ENCODE measurements at regions not wholly inside any gene's neighbourhood (a gene's known extent, or its start where the extent isn't known, plus 50 kb on each side); places are given as distances from the start of the nearest gene placed in this dataset.
"Not testable (repeated sequence)": the region's sequence is repeated elsewhere in the genome, so short reads cannot be mapped to it uniquely, and the experiment has no call there.

DNA sequence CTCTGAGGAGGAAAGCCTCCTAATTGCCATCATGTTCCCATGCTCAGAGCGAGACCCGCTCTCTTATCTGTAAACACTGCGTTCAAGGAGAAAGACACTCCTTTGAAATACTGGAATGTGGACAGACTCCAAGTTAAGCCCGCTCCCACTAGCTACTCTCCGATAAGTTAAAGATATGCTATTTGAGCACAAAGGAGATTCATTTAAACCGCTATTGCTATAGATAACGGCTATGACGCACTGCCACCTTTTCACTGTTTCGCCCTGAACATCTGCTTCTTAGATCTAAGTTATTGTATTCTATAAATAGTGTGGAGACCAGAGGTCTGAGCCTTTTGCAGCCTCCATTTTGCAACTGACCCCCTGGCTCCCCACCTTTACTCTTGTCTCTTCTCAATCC, 82.3 kb downstream of the GPX5 start:
- Mint-ChIP-seq H3K27me3 (peaks cover 77% of the 10 kb centered on the region), H3K4me1 (ENCODE audit: low read depth) (peaks cover 6% of the 10 kb centered on the region), H3K27ac (no peak overlapping the region), H3K36me3 (ENCODE audit: low read depth) (no peaks in the 10 kb centered on the region), H3K4me3 (no peak overlapping the region), H3K9me3 (no peaks in the 10 kb centered on the region)
- DNase-seq = no peak

DNA sequence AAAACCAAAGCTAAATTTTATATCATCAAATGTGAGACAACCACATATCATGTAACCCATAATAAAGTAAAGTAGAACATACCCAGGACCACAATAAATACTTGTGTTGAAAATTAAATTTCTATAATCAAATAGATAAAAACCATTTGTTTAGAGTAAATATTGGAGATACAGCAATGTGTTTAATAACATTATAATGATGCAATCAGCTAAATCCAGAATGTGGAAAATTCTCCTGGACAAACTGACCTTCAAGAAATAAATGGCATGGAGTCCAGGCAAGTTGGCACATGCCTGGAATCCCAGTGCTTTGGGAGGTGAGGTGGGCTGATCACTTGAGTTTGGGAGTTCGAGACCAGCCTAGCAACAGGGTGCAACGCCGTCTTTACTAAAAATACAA, 84.0 kb downstream of the GPX5 start:
- peaks cover 82% of the 10 kb centered on the region for H3K27me3 Mint-ChIP-seq
- H3K27ac Mint-ChIP-seq = no peak overlapping the region
- peaks cover 6% of the 10 kb centered on the region for H3K4me1 Mint-ChIP-seq (ENCODE audit: low read depth)
- no peak overlapping the region for H3K4me3 Mint-ChIP-seq
- no peak for DNase-seq
- H3K36me3 Mint-ChIP-seq (ENCODE audit: low read depth) = no peaks in the 10 kb centered on the region
- H3K9me3 Mint-ChIP-seq = no peaks in the 10 kb centered on the region

DNA sequence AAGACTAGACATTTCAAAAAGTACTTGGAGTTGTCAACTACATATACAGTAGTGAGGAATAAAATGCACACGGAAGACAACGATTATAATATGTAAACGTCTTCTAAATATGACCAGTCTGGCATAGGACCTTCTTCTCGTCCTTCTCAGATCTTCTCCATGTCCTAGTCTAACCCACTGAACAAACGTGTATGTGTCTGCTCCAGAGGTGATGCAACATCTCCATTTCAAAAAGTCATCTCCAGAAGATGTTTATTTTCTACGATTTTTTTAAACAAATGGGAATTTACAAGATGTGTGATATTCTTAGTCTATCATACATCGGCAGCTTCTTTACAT, 89.9 kb downstream of the GPX5 start:
- Mint-ChIP-seq H3K4me1 (ENCODE audit: low read depth) (no peaks in the 10 kb centered on the region), H3K27me3 (peaks cover 82% of the 10 kb centered on the region), H3K36me3 (ENCODE audit: low read depth) (no peaks in the 10 kb centered on the region), H3K27ac (no peak overlapping the region), H3K9me3 (peaks cover 5% of the 10 kb centered on the region), H3K4me3 (no peak overlapping the region)
- no peak for DNase-seq

DNA sequence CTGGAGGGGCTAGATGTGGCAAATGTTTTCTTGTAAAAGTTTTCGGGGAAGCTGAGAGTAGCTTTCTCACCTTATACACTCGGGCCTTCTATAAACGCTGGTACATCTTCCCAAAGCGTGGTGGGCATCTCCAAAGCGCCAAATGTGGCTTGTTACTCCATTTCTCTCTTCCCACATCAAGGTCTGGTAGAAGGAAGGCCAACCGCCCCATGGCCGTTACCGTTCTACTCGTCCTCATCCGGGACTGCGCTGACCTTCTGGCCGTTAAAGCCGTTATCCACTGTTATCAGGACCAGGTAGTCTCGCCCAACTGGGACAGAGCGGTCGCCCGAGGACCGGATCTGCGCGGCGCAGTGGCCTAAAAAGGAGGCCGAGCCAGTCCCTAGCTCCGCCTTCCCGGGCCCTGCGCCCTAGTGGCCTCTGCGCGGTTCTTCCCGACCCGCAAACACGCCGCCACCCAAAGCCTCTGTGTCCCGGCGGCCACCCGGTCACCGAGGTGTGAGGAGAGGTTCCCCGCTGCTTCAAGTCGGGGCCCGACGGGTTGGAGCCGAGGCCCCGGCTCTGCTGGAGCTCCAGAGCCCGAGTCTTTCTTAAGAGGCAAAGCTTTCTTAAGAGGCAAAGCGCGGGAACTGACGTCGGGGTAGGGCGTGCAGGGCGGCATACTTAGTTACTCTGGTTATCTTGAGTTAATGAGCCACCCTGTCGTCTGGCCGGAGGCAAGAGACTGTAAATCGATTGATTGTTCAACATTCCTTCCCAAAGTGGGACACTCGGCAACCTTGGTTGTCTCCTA, 90.5 kb downstream of the GPX5 start:
- Mint-ChIP-seq H3K4me1 (ENCODE audit: low read depth) (peaks cover 2% of the 10 kb centered on the region), H3K36me3 (ENCODE audit: low read depth) (no peaks in the 10 kb centered on the region), H3K9me3 (peaks cover 5% of the 10 kb centered on the region), H3K27ac (no peak overlapping the region), H3K4me3 (no peak overlapping the region), H3K27me3 (peaks cover 85% of the 10 kb centered on the region)
- DNase-seq = no peak

DNA sequence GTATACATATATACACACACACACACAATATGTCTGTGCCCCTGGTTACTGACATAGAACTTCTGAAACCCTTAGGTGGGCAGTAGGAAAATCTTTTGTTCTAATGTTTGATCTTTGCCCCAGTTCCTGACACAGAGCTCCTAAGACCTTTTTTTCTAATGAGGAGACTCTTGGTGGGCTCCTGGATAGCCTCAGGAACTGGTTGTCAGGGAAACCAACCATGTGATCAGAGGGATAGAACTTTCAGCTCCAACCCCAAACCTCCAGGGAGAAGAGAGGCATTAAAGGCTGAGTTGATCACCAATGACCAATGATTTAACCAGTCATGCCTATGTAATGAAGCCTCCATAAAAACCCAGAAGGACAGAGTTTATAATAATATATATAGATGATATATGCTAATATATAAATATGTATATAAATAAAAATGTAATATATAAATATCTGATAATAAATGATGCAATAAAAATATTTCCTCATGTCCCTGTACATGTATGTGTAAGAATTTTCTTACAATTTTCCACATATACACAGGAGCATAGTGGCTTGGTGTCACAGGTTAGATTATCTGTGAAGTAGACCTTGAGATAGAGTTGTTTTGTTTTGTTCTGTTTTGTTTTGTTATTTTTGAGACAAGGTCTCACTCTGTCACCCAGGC, 93.3 kb downstream of the GPX5 start:
- no peak for DNase-seq
- Mint-ChIP-seq H3K36me3 (ENCODE audit: low read depth) (no peaks in the 10 kb centered on the region), H3K4me1 (ENCODE audit: low read depth) (peaks cover 3% of the 10 kb centered on the region), H3K9me3 (peaks cover 8% of the 10 kb centered on the region), H3K27me3 (peaks cover 72% of the 10 kb centered on the region), H3K4me3 (no peak overlapping the region), H3K27ac (no peak overlapping the region)

DNA sequence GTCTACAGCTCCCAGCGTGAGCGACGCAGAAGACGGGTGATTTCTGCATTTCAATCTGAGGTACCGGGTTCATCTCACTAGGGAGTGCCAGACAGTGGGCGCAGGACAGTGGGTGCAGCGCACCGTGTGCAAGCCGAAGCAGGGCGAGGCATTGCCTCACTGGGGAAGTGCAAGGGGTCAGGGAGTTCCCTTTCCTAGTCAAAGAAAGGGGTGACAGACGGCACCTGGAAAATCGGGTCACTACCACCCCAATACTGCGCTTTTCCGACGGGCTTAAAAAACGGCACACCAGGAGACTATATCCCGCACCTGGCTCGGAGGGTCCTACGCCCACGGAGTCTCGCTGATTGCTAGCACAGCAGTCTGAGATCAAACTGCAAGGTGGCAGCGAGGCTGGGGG, 95.6 kb downstream of the GPX5 start:
- not testable (repeated sequence) for H3K9me3 Mint-ChIP-seq; H3K4me3 Mint-ChIP-seq; H3K36me3 Mint-ChIP-seq (ENCODE audit: low read depth); H3K4me1 Mint-ChIP-seq (ENCODE audit: low read depth); DNase-seq; H3K27ac Mint-ChIP-seq
- H3K27me3 Mint-ChIP-seq = peaks cover 50% of the 10 kb centered on the region

DNA sequence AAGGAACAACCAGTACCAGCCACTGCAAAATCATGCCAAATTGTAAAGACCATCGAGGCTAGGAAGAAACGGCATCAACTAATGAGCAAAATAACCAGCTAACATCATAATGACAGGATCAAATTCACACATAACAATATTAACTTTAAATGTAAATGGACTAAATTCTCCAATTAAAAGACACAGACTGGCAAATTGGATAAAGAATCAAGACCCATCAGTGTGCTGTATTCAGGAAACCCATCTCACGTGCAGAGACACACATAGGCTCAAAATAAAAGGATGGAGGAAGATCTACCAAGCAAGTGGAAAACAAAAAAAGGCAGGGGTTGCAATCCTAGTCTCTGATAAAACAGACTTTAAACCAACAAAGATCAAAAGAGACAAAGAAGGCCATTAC, 97.6 kb downstream of the GPX5 start:
- H3K27me3 Mint-ChIP-seq = peaks cover 40% of the 10 kb centered on the region
- H3K9me3 Mint-ChIP-seq; H3K27ac Mint-ChIP-seq; H3K4me1 Mint-ChIP-seq (ENCODE audit: low read depth); H3K36me3 Mint-ChIP-seq (ENCODE audit: low read depth); DNase-seq; H3K4me3 Mint-ChIP-seq: not testable (repeated sequence)

DNA sequence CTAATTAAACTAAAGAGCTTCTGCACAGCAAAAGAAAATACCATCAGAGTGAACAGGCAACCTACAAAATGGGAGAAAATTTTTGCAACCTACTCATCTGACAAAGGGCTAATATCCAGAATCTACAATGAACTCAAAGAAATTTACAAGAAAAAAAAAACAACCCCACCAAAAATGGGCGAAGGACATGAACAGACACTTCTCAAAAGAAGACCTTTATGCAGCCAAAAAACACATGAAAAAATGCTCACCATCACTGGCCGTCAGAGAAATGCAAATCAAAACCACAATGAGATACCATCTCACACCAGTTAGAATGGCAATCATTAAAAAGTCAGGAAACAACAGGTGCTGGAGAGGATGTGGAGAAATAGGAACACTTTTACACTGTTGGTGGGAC, 100.7 kb downstream of the GPX5 start:
- not testable (repeated sequence) for DNase-seq; H3K36me3 Mint-ChIP-seq (ENCODE audit: low read depth); H3K27ac Mint-ChIP-seq; H3K4me3 Mint-ChIP-seq; H3K9me3 Mint-ChIP-seq; H3K4me1 Mint-ChIP-seq (ENCODE audit: low read depth)
- peaks cover 35% of the 10 kb centered on the region for H3K27me3 Mint-ChIP-seq

DNA sequence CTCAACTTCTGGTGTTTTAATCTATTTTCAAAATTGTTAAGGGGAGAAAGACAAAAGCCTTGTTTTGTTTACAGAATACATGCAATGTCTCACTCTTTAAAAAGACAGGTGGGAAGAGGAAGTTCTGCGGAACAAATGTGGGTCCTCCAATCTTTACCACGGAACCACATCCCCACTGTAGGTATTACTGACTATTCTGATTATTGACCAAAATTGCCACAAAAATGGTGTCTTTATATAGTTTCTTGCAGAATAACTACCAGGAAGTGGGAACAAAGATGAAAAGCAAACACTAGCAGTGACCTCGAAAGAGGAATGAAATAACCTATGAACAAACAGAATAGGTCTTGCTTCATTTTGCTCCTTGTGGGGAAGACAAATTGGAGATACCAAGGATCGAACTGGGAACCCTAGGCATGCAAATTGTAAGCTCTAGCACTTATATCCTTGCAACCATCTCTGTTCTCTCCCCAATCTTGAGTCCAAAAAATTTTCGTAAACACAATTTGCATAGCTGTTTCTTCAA, 106.7 kb downstream of the GPX5 start:
- no peak for DNase-seq
- H3K27me3 Mint-ChIP-seq = peaks cover 84% of the 10 kb centered on the region

DNA sequence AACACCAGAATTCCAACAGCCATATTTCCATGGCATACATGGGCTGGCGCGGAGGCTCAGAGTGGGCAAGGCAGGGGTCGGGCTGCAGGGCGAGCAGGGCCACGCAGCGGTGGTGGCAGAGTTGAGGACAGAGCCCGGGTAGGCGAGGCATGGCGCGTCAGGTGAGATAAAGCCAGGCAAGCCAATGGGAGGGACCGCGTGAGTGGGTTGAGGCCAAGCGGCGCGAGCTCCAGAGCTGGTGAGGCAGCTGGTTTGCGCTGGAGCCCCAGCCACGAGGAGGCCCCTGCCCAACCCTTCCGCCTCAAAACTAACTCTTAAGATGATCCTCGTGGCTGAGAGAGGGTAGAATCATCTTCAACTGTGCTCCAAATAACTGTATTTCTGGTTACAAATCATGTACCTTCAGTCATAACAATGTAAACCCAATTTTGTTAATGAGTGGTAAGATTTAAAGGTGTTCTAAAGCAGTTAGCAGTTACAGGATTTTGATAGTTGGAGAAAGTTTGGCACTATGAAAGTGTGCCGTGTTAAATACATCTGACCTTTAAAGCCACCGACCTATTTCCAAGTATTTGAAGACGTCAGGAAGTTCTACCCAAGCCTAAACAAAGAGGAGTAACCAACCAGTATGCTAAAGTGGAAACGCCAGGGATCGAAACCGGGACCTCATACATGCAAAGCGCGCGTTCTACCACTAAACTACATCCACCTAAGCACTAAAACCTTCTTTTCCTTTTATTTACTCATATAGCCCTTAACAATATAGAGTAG, 107.9 kb downstream of the GPX5 start:
- H3K27ac Mint-ChIP-seq = no peak overlapping the region
- H3K27me3 Mint-ChIP-seq = peaks cover 87% of the 10 kb centered on the region
- DNase-seq = no peak
- peaks cover 3% of the 10 kb centered on the region for H3K9me3 Mint-ChIP-seq
- H3K36me3 Mint-ChIP-seq (ENCODE audit: low read depth) = no peaks in the 10 kb centered on the region
- peaks cover 16% of the 10 kb centered on the region for H3K4me1 Mint-ChIP-seq (ENCODE audit: low read depth)
- H3K4me3 Mint-ChIP-seq = no peak overlapping the region

More for the DNA sequence above, 106.7 kb downstream of the GPX5 start:
- peaks cover 3% of the 10 kb centered on the region for H3K9me3 Mint-ChIP-seq
- no peaks in the 10 kb centered on the region for H3K36me3 Mint-ChIP-seq (ENCODE audit: low read depth)
- peaks cover 16% of the 10 kb centered on the region for H3K4me1 Mint-ChIP-seq (ENCODE audit: low read depth)
- H3K27ac Mint-ChIP-seq = no peak overlapping the region
- H3K4me3 Mint-ChIP-seq = no peak overlapping the region

DNA sequence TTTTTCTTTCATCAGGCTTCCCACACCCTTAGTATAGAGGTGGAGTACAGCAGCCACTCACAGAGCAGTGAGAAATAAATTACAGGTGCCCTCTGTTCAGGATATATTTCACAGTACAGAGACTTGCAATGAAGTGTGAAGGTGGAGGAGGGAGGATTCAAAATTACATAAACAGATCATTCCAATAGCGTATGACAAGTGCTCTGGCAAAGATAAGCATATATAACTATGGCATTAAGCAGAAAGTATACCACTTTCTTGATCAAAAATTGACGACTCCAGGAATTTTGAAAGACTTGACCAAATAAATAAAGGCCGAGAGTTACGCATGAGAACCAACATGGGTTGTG, 108.7 kb downstream of the GPX5 start:
- DNase-seq = no peak
- Mint-ChIP-seq H3K9me3 (peaks cover 3% of the 10 kb centered on the region), H3K4me1 (ENCODE audit: low read depth) (peaks cover 16% of the 10 kb centered on the region), H3K4me3 (peak overlapping the region; percentile 48), H3K36me3 (ENCODE audit: low read depth) (no peaks in the 10 kb centered on the region), H3K27me3 (peaks cover 91% of the 10 kb centered on the region), H3K27ac (no peak overlapping the region)

DNA sequence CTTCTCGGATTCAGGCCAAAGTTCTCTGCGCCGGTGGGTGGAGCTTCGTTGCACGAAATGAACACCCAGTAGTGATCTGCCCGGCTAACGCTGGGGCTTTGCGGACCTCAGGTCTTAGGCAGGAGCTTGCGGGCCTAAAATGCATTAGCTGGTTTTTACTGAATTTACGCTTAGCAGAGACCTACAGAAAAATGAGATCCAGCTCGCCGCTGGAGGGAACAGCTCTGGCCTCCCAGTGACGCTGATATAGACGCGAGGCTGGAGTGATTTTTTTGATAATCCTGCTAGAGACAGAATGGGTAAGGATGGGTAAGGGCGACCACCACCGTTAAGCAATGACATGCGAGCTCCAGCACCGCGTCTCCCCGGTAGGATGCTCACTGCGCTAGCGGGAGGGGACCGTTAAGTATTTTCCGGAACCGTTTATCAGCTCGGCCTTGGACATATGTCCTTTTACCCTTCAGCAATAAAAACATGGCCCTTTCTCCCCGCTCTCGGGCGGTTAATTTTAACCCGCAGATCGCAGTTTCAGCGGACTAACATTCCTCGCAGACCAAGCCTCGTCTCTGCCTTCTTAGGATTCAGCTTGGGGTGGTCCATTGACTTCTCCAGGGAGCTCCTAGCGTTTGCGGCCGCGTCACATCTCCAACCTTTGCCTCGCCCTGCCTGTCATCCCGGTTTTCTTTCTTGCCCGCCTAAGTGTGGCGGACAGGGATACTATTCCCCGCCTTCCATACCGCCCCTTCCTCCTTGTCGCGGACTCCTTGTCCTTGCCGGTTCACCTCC, 109.3 kb downstream of the GPX5 start:
- Mint-ChIP-seq H3K27ac (no peak overlapping the region), H3K9me3 (peaks cover 3% of the 10 kb centered on the region), H3K4me1 (ENCODE audit: low read depth) (peaks cover 16% of the 10 kb centered on the region), H3K27me3 (peaks cover 92% of the 10 kb centered on the region), H3K36me3 (ENCODE audit: low read depth) (no peaks in the 10 kb centered on the region), H3K4me3 (peak overlapping the region; percentile 48)
- no peak for DNase-seq

DNA sequence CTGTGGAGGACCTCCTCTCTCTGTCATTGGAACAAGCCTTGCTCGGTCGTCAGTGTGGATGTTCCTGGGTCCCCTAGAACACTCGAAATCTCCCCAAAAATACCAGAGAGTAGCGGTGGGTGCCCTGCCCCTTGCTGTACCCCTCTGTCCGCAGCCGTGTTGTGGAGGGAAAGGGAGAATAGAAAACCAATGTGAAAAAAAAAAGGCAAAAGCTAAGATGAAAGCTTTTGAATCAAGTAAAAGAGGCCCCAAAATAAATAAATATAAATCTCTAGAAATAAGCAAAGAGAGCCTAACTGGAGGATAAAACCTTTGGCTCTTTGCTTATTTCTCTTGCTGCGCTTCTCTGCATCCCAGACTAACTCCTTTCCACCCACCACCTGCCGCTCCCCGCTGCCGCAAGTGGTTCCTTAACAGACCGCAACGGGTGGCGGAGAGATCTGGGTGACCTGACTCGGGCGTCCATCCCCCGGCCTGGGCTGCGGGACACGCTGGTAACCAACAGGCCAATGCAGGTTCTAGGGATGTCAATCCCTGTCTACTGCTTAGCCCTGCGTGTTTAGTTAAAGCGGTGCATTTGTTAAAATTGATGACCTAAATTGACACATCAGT, 110.0 kb downstream of the GPX5 start:
- no peak for DNase-seq
- no peaks in the 10 kb centered on the region for H3K36me3 Mint-ChIP-seq (ENCODE audit: low read depth)
- H3K27ac Mint-ChIP-seq = no peak overlapping the region
- H3K4me3 Mint-ChIP-seq = peak overlapping the region; percentile 48
- H3K27me3 Mint-ChIP-seq = peaks cover 85% of the 10 kb centered on the region
- peaks cover 16% of the 10 kb centered on the region for H3K4me1 Mint-ChIP-seq (ENCODE audit: low read depth)
- H3K9me3 Mint-ChIP-seq = peaks cover 3% of the 10 kb centered on the region

Data from activated T-cell treated with anti-CD3 and anti-CD28 coated beads, Interleukin-2, amount 50 U/mL, for 24 hours (primary cell).